GM12878 (cell line): ENCODE measurements at regions not wholly inside any gene's neighbourhood (a gene's known extent, or its start where the extent isn't known, plus 50 kb on each side); places are given as distances from the start of the nearest gene placed in this dataset.

Source experiments
- ATAC-seq: fragments of 200-7000 bp; cut with Tn5 transposase; 3 replicates; pipeline ENCODE4 v1.9.1; 2020; ENCODE audit warnings: mild to moderate bottlenecking, moderate library complexity
- BruUV-seq: library from RNA; stranded (reverse); fragments of 400-500 nt; replicated peaks from 2 replicates; lab custom pipeline; 2021; lab: Mats Ljungman, UMichigan
- CTCF ChIA-PET: fragments of 300-600 bp; sonication (Branson Sonifier 250); formaldehyde crosslinking; extraction: SDS; loops from one replicate; lab custom pipeline; 2021; ENCODE audit warnings: inconsistent platforms; lab: Yijun Ruan, JAX
- POLR2A ChIA-PET: fragments of 350-600 bp; formaldehyde crosslinking; extraction: SDS; loops from one replicate; lab custom pipeline; 2021; ENCODE audit warnings: inconsistent platforms; lab: Charles Lee
- RAD21 ChIA-PET: fragments of 300-600 bp; sonication (Branson Sonifier 250); formaldehyde crosslinking; loops from one replicate; lab custom pipeline; 2023; ENCODE audit warnings: antibody characterized with exemption; ENCODE audit not compliant: unreplicated experiment; lab: Charles Lee
- SMC1A ChIA-PET: fragments of 300-600 bp; sonication (Branson Sonifier 250); formaldehyde crosslinking; loops from one replicate; lab custom pipeline; 2023; ENCODE audit not compliant: unreplicated experiment, uncharacterized antibody; lab: Charles Lee
- DNase-seq: peaks from one replicate; pipeline ENCODE4 v3.0.0-alpha.2; 2011; ENCODE audit warnings: low read depth, low spot score
- FAIRE-seq: peaks from 3 replicates; lab custom pipeline; 2011; peaks lifted over from hg19 to GRCh38; lab: Jason Lieb, UNC
- H2AFZ ChIP-seq: 2 replicates; pipeline ENCODE4 v1.6.0; 2011; ENCODE audit warnings: low read depth, low read length, control low read depth; ENCODE audit not compliant: control insufficient read depth
- H3K27ac ChIP-seq: 2 replicates; pipeline ENCODE4 v1.5.1; 2011; ENCODE audit warnings: control low read depth; ENCODE audit not compliant: control insufficient read depth, insufficient read depth
- H3K27me3 ChIP-seq, 2 experiments: replicated peaks in 1 of 2; 2 replicates each; pipeline versions ENCODE4 v1.6.0 to v1.6.1; 2011; ENCODE audit warnings: low read length in 1 of 2; ENCODE audit not compliant: control insufficient read depth in 2 of 2, insufficient read depth in 2 of 2
- H3K36me3 ChIP-seq, 2 experiments: 2 replicates each; pipeline ENCODE4 v1.5.1; 2011; ENCODE audit warnings: low read length in 1 of 2; ENCODE audit not compliant: control insufficient read depth in 2 of 2, insufficient read depth in 2 of 2
- H3K4me1 ChIP-seq: 2 replicates; pipeline ENCODE4 v1.6.1; 2011; ENCODE audit warnings: mild to moderate bottlenecking, low read length, moderate library complexity, mixed read lengths; ENCODE audit not compliant: control insufficient read depth, insufficient read depth
- H3K4me2 ChIP-seq: 2 replicates; pipeline ENCODE4 v1.6.0; 2011; ENCODE audit warnings: control low read depth; ENCODE audit not compliant: control insufficient read depth, insufficient read depth
- H3K4me3 ChIP-seq: fragments of 200-600 bp; sonication (generic); 2 replicates; pipeline ENCODE4 v1.5.1; 2016
- H3K79me2 ChIP-seq: 2 replicates; pipeline ENCODE4 v1.6.0; 2011; ENCODE audit warnings: low read length; ENCODE audit not compliant: control insufficient read depth, insufficient read depth
- H3K9ac ChIP-seq: 2 replicates; pipeline ENCODE4 v1.8.0; 2011; ENCODE audit warnings: low read length, control low read depth, mixed read lengths; ENCODE audit not compliant: control insufficient read depth, insufficient read depth
- H3K9me3 ChIP-seq: replicated peaks from 3 replicates; pipeline ENCODE4 v1.5.1; 2011; ENCODE audit warnings: mild to moderate bottlenecking, low read length; ENCODE audit not compliant: control insufficient read depth, insufficient read depth
- H4K20me1 ChIP-seq: 2 replicates; pipeline ENCODE4 v1.6.0; 2011; ENCODE audit not compliant: control insufficient read depth, insufficient read depth
- CEBPZ ChIP-seq: fragments of 150-350 bp; IDR thresholded peaks from 2 replicates; pipeline ENCODE4 v1.6.1; 2016; ENCODE audit warnings: low read depth, low read length
- EZH2 ChIP-seq: IDR thresholded peaks from 2 replicates; pipeline ENCODE4 v1.6.1; 2012; ENCODE audit warnings: low read depth, mild to moderate bottlenecking, control low read depth, inconsistent platforms, low read length, borderline replicate concordance; ENCODE audit not compliant: control insufficient read depth
- GATAD2B ChIP-seq: fragments of 450-650 bp; conservative IDR thresholded peaks from 2 replicates; pipeline ENCODE4 v1.6.1; 2017; ENCODE audit warnings: low read depth, mild to moderate bottlenecking, moderate library complexity
- HSF1 ChIP-seq: fragments of 150-350 bp; IDR thresholded peaks from 2 replicates; pipeline ENCODE4 v1.6.1; 2014; ENCODE audit warnings: mild to moderate bottlenecking, low read depth, low read length
- IRF3 ChIP-seq: fragments of 450-650 bp; IDR thresholded peaks from 2 replicates; pipeline ENCODE4 v1.6.1; 2014; ENCODE audit warnings: mild to moderate bottlenecking
- IRF4 ChIP-seq: IDR thresholded peaks from 2 replicates; pipeline ENCODE4 v1.6.1; 2011; ENCODE audit warnings: low read depth, low read length
- KLF5 ChIP-seq: fragments of 450-650 bp; IDR thresholded peaks from 2 replicates; pipeline ENCODE4 v1.6.1; 2014; ENCODE audit warnings: mild to moderate bottlenecking; ENCODE audit not compliant: partially characterized antibody
- NBN ChIP-seq: fragments of 450-650 bp; IDR thresholded peaks from 2 replicates; pipeline ENCODE4 v1.6.1; 2016
- NFXL1 ChIP-seq: fragments of 450-650 bp; IDR thresholded peaks from 2 replicates; pipeline ENCODE4 v1.6.1; 2017; ENCODE audit warnings: antibody characterized with exemption, mild to moderate bottlenecking, borderline replicate concordance
- STAT1 ChIP-seq: fragments of 450-650 bp; conservative IDR thresholded peaks from 2 replicates; pipeline ENCODE4 v1.6.1; 2014; ENCODE audit warnings: antibody characterized with exemption, mild to moderate bottlenecking
- TARDBP ChIP-seq: IDR thresholded peaks from 2 replicates; pipeline ENCODE4 v1.6.1; 2016; ENCODE audit warnings: borderline replicate concordance
- TCF12 ChIP-seq: IDR thresholded peaks from 2 replicates; pipeline ENCODE4 v1.6.1; 2011; ENCODE audit warnings: low read depth, mild to moderate bottlenecking, low read length
- ZBED1 ChIP-seq: IDR thresholded peaks from 2 replicates; pipeline ENCODE4 v1.6.1; 2016; ENCODE audit warnings: borderline replicate concordance
- ZNF217 ChIP-seq: fragments of 450-650 bp; IDR thresholded peaks from 2 replicates; pipeline ENCODE4 v1.6.1; 2017; ENCODE audit warnings: antibody characterized with exemption, mild to moderate bottlenecking
- ZNF274 ChIP-seq: IDR thresholded peaks from one replicate; pipeline ENCODE4 v1.8.0; 2011; ENCODE audit not compliant: insufficient read length, insufficient read depth
- WGBS: methylation state at CpG from one replicate; pipeline ENCODE4 v1.1.6; 2016; ENCODE audit warnings: low lambda C conversion rate; ENCODE audit not compliant: insufficient replicate concordance, insufficient coverage; ENCODE audit errors: missing lambda C conversion rate; 5-methylcytosine and 5-hydroxymethylcytosine counted together
- in situ Hi-C: fragments of 300-500 bp; cut with MboI; formaldehyde crosslinking; loops from 9 replicates; pipeline ENCODE4 v1.14.3; 2018; ENCODE audit warnings: mixed read lengths
- intact Hi-C: fragments of 100-400 bp; cut with micrococcal nuclease; formaldehyde crosslinking; loops from one replicate; pipeline ENCODE4 v1.14.2; 2022; ENCODE audit not compliant: unreplicated experiment

GRCh38 chr4:144363890-144364289, 223.4 kb upstream of the GYPA start:
- DNase-seq: no peak
- no peak overlapping the region for H2AFZ ChIP-seq
- H3K9ac ChIP-seq: no peak overlapping the region
- POLR2A ChIA-PET: no interaction called here
- H3K4me3 ChIP-seq: no peak overlapping the region
- no peaks in the 10 kb centered on the region for H3K79me2 ChIP-seq
- FAIRE-seq: no peak
- H3K4me2 ChIP-seq: no peak overlapping the region
- RAD21 ChIA-PET: no interaction called here
- SMC1A ChIA-PET: interaction anchor here (0.9 to 1.9 kb wide), 2 partner anchors 10 to 16 kb away, joined by 3 to 6 read pairs; no protein-coding TSS in a partner anchor
- H3K27me3 ChIP-seq: no peaks in the 10 kb centered on the region; a peak in 1 of 4 replicates
- WGBS: 6% methylated on average over 1 of the region's 1 CpG
- in situ Hi-C loops (no loop called here), intact Hi-C loops (no loop called here)
- H3K36me3 ChIP-seq: no peaks in the 10 kb centered on the region
- H4K20me1 ChIP-seq: no peaks in the 10 kb centered on the region
- no peaks in the 10 kb centered on the region for H3K9me3 ChIP-seq
- CTCF ChIA-PET: no interaction called here
- H3K4me1 ChIP-seq: no peaks in the 10 kb centered on the region
- TF ChIP-seq NFXL1: no peak
- no peak for TF ChIP-seq KLF5
- TF ChIP-seq ZBED1: no peak
- no peak for TF ChIP-seq ZNF217
- TF ChIP-seq, all 136 proteins: peak for 0
- no peak overlapping the region for H3K27ac ChIP-seq
- no peak for ATAC-seq
- BruUV-seq: no TSS peak

- no peak overlapping the region for H3K4me2 ChIP-seq
- H3K27me3 ChIP-seq: no peaks in the 10 kb centered on the region
- H3K4me3 ChIP-seq: no peak overlapping the region
- no peaks in the 10 kb centered on the region for H3K36me3 ChIP-seq
- no TSS peak for BruUV-seq
- WGBS: 0% methylated on average over 1 of the region's 1 CpG
- H3K27ac ChIP-seq: no peak overlapping the region
- CTCF ChIA-PET: interaction anchor here (1.1 kb wide), 1 partner anchor 10 kb away, joined by 3 read pairs; no protein-coding TSS in a partner anchor
- SMC1A ChIA-PET: no interaction called here
- POLR2A ChIA-PET: no interaction called here
- no peaks in the 10 kb centered on the region for H3K79me2 ChIP-seq
- H3K4me1 ChIP-seq: no peaks in the 10 kb centered on the region
- no peaks in the 10 kb centered on the region for H3K9me3 ChIP-seq
- no peak for ATAC-seq
- no peaks in the 10 kb centered on the region for H4K20me1 ChIP-seq
- no peak for DNase-seq
- intact Hi-C loops: no loop called here
- in situ Hi-C loops: no loop called here
- FAIRE-seq: no peak
- H3K9ac ChIP-seq: no peak overlapping the region
- RAD21 ChIA-PET: no interaction called here
- H2AFZ ChIP-seq: no peak overlapping the region
- TF ChIP-seq EZH2 (no peak), IRF4 (no peak), TARDBP (no peak), ZNF274 (no peak), IRF3 (no peak), NBN (no peak), GATAD2B (no peak), CEBPZ (no peak), TCF12 (no peak), HSF1 (no peak), STAT1 (no peak)
Observed at GRCh38 chr4:144366425-144366824, 225.9 kb upstream of the GYPA start.
